ENCODE measurements at regions not wholly inside any gene's neighbourhood (a gene's known extent, or its start where the extent isn't known, plus 50 kb on each side); places are given as distances from the start of the nearest gene placed in this dataset.

DNA sequence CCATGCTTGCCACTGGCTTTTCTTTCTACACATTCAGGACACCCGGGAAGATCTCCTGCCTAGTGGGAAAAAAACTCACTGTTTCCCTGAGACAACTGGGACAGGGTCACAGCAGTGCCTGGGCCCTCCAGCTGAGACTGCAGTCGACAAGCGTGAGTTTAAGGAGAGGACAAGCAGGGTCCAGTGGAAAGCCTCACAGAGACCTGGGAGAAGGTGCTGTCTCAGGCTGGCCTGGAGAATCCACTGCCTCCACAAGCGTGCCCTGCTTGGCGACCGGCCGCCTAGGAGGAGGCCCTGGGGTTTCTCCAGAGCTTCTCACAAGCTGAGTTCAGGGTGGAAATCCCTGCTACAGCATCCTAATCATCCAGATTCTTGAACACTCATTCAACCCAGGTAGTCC is 519.6 kb upstream of the RAB6C start:
- no peak for DNase-seq (ENCODE audit: low spot score)

DNA sequence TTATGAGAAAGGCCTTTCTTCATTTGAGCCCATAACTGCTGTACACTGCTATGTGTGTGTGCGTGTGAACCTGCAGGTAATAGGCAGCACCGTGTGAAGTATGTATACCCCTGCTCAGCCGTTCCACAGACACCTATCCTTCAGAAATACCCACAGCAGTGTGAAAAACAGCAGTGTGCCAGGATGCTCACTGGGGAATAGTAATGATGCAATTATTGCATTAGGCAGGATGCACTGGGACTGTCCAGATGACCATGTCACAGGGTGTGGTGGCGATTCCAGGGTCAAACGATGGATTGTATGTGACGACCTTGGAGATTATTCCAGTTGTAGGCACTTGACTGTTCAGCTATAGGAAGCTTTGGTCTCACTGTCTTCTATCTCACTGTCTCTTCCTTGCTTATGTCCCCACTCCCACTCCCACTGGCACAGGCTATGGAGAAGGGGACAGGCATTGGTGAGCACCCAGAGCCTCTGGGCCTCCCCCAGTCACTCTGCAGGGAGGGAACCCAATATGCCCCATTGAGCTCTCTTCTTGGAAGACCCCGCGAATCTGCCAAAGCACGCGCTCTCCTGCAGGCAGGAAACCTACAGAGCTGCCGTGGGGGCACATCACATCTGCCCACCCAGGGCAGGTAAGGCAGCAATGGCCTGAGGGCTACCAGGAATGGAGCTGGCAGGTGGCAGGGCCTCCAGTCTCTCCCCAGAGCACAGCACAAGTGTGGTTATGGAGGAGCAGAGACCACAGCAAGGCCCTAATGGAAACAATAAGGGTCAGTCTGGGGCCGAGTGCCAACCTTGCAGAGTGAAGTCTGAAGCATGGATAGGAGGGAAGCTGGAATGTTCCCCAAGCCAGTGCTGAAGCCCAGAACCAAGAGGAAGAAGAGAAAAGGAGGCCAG is 518.9 kb upstream of the RAB6C start:
- DNase-seq (ENCODE audit: low spot score) = no peak

DNA sequence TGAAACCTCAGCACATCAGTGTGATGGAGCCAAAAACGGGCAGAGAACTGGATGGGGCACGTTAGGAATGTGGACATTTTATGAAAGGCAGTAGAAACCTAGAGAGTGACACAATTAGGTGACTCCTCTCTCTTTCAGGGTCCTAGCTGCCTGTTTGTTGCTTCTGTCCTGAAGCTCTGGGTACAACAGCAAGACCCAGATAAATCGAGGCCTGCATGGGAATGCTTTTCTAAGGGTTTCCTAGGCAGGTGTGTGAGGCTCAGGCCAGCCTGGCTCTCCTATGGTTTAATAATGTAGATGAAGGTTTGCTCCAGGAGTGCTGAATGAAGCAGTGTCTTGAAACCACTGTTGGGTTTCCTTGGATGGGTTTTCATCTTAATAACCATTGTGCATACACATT is 517.1 kb upstream of the RAB6C start:
- DNase-seq (ENCODE audit: low spot score) = no peak

DNA sequence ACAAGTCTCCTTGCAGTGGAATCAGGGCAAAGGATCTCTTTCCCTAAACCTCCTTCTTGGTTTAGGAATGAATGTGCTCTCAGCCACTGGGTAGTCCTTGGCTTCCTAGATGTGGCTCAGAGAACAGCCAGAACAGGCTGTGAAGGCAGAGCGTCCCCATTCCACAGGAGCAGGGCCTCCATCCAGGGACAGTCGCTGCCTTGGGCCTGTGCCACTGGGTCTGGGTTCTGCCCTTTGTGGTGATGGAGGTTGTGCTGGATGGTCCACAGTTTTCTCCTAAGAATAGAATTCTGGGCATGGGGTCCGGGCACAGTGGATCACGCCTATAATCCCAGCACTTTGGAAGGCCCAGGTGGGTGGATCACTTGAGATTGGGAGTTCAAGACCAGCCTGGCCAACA is 516.5 kb upstream of the RAB6C start:
- no peak for DNase-seq (ENCODE audit: low spot score)

DNA sequence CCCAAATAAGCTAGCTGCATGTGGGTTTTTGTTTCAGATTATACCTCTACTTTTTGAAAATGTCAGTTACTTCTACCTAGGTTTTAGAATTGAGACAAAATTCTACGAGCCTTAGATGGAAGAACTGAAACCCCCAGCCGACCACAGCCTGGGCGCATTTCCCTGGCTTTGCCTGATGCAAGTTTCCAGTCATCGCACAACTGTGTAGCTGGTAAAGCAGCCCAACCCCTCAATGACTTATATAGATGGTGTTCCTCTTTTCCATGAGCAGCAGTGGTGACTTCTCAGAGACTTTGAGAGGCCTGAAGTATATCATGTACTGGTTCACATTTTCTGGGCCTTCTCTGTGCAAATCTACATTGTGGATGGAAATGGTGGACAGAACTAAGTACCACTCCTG is 515.4 kb upstream of the RAB6C start:
- no peak for DNase-seq (ENCODE audit: low spot score)

DNA sequence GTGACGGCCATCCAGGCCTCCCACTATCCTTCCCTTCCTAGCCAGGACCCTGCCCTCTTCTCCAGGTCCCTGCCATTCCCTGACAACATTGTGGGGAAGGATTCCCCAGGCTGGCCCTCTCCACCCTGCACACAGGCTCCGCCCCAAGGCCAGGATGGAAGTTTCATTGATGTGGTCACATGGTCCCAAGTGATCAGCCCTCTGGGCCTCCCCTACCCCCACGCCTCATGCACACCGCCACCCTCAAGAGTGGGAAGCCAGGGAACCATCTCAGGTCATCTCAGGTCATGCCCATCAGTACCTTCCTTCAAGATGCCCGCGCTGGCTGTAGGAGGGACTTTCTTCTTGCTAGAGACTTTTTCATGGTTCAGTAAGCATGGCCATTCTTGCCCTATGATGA is 514.8 kb upstream of the RAB6C start:
- DNase-seq (ENCODE audit: low spot score) = no peak

DNA sequence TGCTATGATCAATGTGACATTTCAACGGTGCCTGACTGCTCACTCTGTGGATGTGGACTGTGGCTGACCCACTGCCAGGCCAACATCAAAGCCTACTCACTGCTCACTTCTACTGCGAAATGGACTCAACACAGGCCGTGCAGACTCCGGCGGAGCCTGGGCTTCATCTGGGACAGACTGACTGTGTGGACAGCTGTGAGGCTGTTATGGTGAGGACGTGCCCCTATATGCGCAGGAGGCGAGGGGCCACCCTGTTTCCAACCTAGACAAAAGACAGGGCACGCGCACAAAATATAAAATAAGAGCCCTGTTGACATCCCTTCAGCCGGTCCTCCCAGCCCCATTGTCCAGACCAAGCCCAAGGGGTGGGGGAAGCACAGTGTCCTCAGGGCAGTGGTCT is 514.4 kb upstream of the RAB6C start:
- DNase-seq (ENCODE audit: low spot score) = no peak

DNA sequence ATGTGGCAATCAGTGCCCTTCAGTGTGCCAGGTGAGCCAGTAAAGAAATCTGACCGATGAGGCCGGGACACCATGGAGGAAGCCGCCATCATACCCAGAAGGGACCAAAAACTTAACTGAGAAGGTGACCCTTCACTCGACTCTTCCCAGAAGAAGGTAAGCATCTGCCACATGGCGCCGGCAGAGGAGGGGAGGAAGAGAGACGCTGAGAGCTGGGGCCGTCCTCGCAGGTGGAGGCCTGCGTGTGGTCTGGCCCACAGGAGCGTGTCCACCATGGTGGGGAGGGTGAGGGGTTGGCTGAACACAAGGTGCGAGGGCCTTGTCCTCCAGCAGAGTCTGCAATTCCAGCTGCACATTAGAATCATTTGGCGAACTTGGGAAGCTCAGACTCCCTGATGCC is 513.1 kb upstream of the RAB6C start:
- DNase-seq (ENCODE audit: low spot score) = no peak

DNA sequence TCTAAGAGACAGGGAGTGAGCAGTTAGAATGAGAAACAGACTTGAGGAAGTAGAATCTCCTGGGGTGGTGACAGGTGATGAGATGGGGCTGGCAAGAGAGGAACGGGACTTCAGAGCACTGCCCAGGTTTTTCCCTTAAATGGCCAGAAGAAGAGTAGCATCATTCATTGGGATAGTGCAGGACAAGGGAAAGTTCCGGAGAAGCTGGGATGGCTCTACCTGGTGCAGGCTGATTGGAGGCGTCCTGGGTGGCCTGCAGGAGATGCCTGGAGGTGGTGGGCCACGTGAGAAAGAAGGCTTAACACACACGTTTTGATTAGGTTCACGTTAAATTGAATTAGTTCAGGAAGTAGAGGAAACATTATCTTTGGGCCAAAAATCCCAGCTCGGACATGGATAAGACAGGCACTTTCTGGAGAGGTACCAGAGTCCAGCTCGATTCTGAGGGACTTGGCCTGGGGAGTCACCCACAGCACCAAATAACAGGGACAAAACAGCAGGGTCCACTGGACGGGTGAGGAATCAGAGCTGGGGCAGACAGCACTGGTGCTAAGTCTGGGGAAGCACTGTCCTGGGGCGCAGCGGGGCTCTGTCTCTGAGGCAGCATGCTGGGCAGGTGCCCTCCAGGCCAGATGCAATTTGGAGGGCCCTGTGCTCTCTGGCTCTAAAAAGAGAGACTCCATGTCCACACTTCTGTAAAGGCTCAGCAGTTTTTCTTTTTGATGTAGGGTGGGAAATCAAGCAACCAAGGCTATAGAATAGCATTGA is 512.3 kb upstream of the RAB6C start:
- DNase-seq (ENCODE audit: low spot score) = no peak

DNA sequence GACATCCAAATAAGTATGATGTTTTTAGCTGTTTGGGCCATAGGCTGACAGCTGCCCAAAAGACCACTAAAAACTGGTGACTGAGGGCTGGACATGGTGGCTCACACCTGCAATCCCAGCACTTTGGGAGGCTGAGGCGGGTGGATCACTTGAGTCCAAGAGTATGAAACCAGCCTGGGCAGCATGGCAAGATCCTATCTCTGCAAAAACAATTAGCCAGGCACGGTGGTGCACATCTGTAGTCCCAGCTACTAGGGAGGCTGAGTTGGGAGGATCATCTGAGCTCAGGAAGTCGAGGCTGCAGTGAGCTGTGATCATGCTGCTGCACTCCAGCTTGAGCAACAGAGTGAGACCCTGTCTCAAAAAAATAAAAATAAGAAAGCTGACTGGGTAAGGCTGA is 511.5 kb upstream of the RAB6C start:
- DNase-seq (ENCODE audit: low spot score) = no peak

DNA sequence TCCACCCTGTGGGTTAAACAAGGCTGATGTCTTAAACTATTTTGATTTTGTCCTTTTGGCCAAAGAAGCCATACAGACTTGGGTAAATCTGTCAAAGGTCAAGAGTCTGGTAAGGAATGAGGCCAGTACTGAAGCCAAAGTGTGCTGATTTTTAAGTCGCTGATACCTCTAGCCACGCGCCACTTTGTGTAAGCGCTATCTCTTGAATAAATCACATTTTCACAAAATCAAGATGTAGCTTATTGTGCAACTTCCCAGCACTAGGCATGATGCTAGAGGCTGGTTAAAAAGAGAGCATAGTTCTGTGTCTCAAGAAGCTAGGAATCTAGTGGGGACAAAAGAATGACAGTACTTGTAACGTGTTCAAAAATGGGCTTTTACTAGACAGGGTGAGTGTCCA is 510.6 kb upstream of the RAB6C start:
- DNase-seq (ENCODE audit: low spot score) = no peak

DNA sequence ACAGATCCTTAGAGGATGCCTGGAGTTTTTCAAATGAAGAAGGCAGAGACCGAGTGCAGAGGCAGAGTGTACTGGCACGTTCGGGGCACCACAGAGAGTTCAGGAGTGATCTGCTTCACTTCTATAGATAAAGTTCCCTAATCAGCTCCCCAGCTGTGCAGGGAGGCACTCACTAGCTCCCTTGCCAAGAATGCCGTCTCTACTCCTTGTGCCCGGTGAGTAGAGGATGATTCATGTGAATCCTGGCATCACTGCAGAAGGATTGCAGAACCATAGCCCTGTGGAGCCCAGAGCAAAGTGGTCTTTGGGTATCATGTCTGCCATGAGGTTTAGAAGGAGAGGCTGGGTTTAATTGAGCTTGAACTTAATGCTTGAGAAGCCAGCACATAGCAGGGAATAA is 510.1 kb upstream of the RAB6C start:
- no peak for DNase-seq (ENCODE audit: low spot score)

DNA sequence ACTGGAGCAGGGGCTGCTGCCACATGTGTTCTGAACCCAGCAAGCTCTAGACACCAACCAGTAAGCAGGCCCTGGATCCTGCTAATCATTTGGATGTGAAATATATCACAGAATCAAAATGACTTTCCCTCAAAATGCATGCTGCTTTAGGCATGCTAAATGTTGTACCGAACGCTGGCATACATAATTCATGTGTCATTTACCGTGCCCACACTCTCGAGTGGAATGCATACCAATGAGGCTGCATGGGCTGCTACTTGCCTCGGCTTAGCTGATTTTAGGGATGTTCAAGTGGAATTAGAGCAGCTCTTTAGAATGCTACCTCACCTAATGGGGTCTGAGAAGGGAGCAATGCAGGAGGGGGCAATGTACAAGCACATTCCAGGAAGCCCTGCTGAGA is 509.6 kb upstream of the RAB6C start:
- no peak for DNase-seq (ENCODE audit: low spot score)

DNA sequence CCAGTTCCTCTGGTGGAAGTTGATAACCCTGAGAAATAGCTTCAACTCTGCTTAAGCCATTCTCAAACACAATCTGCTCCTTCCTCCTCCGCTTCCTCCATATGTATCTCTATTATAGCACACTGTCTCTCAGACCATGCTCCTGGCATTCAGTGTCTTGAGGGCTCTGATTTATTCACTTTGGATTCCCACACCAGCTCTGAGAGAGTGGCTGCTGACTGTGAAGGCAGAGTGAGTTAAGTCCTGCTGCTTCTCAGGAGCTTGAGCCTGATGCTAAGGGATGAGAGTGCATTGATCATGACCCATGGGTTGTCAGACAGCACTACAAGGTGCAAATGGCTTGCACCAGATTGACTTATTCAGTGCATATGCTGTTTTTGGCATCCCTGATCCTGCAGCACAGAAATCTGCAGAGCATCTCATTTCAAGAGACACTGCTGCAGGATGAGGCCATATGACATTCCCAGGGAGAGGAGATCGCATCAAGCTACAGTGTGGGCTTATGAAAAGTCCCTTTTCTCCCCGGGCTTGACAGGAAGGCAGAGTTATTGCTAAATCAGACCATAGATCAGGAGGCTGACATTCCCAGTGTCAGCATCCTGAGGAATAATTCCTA is 500.5 kb upstream of the RAB6C start:
- DNase-seq (ENCODE audit: low spot score) = no peak

DNA sequence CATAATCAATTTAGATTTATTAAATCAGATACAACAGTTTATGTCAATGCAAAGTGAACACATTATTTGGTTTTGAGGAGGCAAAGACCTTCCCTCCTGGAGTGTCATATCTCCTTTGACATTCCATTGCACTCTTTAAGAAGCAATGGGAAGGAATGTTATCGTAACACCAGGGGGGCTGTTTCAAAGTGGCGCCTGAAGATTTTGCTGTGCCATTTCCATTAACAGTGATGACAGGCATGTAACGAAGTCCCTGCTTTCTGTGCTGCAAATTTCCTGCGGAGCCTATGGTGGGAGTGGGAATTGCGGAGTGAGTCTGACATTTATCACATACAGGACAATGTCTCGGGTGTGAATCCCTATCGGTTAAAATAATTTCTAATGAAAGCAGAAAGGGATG is 499.6 kb upstream of the RAB6C start:
- DNase-seq (ENCODE audit: low spot score) = no peak

DNA sequence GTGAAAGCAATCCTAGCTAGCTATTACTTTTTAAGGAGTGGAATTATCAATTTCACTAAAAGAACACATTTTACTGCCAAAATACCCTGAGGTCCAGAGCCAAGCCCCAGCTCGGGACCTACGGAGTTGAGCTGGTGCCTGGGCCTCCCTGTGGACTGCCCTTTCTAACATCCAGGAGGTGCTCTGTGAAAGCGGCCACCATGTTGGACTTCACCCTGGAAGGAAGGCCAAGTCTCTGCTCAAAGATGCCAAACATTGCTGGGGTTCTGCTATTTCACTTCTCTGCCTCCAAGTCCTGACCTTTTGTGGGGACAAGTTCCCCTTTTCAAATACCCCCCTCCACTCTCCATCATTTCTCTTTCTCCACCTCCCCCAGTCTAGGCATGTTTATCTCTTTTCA is 498.7 kb upstream of the RAB6C start:
- DNase-seq (ENCODE audit: low spot score) = no peak

DNA sequence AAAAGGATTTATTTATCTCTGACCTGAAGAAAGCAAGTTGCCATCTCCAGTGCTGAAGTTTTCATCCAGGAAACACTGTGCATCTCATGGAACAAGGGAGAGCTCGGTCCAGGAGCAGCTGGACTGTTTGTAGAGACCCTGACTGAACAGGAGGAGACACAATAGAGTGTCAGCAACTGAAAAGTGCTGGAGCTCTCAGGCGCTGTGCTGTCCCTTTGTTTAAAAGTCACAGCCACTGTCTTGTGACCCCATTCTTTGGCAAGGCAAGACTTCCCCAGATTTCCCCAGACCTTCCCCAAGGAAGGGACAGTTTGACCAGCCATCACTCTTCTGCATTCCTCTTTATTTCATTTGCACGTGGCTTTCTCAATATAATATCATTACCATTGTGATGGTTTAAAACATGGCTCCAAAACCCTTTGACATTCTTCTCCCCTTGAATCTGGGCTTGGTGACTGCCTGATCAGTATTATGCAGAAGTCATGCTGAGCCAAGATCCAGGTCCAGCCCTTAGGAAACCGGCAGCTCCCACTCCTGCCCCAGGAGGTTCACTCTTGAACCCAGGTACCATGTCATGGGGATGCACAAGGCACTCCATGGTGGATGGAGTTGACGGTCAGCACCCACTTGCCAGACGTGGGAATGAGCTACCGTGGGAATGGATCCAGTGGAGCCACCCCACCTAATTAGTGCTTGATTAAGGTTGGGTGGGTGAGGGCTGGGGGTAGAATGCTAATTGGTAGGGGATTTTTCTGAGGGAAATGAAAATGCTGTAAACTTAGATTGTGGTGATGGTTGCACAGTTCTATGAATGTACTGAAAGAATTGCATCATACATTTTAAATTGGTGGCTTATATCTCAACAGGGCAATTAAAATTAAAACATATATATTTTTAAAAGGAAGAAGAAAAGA is 497.9 kb upstream of the RAB6C start:
- DNase-seq (ENCODE audit: low spot score) = no peak

DNA sequence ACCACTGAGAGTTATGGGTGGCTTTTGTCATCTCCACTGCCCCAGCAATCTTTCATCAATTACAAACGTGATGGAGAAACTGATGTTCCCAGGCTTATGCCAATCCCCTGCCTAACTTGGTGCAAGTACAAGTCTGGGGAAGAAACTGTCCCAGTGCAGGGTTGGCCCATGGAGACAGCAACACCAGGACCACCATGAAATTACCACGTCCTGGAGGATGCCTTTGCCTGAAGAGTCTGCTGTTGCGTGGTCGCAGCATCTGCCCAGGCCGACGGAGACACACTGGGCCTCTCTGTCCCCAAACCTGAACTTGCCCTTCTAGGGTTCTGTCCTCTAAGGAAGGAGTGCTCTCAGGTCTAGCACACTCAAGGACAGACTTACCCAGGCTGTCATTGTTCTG is 496.8 kb upstream of the RAB6C start:
- no peak for DNase-seq (ENCODE audit: low spot score)

DNA sequence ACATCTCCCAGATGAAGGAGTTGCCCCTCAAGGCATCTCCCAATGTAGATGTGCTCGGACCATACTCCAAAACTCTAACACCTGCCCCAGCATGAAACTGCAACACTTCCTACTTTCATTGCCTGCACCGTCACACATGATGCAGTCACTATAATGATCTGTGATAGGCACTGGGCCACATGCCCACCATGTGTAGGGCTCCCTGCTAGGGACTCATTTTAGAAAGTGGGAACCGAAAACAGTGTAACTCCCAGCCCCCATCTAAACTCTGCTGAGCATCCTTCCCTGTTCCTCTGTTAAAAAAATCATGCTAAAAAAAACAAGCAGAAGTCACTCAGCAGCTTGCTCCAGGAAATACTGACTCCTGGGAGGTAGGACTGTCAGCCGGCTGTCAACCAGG is 496.1 kb upstream of the RAB6C start:
- no peak for DNase-seq (ENCODE audit: low spot score)

DNA sequence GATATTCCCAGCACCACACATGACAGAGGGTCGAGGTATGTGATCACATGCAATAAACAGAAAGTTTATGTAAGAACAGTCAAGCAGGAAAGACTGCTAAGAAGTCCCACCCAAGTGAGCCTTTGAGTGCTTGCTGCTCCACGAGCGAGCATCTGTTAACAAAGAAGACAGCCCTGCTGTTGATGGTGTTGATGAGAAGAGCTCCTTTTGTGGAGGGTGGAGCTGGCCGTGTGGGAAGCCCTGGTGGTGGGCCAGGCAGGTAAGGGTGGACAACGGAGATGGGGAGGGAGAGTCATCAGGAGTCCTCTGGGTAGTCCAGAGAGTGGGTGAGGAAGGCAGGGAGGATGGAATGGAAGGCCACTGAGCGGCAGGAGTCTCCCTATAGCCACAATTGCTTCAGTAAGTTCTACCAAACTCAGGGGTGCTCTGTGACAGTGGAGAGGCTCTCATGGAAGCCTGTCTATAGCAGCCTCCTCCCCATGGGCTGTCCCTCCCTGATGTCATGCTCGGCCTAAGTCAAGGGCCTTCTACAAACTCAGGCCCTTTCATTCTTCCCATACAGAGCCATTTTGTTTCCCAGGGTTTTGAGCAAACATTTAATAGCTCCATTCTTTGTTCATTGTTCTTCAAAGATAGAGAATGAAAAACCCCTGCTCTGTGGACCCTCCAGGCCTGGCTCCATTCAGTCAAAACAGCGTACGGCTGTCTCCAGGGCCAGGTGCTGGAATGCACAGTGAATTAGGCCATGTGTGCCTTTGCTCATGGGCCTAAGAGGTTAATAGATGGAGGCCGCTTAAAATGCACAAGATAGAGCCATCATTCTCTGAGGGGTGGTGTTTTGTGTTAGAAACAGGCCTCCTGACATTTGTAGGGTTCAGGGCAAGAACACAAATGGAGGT is 494.2 kb upstream of the RAB6C start:
- no peak for DNase-seq (ENCODE audit: low spot score)

DNA sequence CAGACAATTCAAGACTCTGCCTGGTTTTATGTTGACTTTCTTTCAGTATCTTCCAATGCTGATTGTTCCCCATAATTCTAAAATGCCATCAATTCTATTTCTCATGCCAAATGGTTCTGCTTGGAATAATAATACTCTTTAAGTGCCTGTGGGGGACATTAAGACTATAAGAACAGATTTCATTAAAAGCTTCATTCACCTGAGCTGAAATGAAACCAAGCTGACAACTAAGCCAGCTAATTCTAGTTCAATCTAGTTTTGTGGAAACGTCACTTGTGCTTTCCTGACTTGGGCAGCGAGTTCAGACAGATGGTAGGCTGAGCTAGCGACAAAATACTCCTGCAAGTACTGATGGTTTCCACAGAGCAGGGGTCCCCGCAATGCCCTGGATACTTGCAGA is 491.1 kb upstream of the RAB6C start:
- no peak for DNase-seq (ENCODE audit: low spot score)
